OCI-LY7 (cell line): ENCODE measurements at regions not wholly inside any gene's neighbourhood (a gene's known extent, or its start where the extent isn't known, plus 50 kb on each side); places are given as distances from the start of the nearest gene placed in this dataset.

Experiments
- BruUV-seq: library from RNA; stranded (reverse); fragments of 400-500 nt; replicated peaks from 2 replicates; lab custom pipeline; 2021; lab: Mats Ljungman, UMichigan
- CTCF ChIA-PET: fragments of 300-600 bp; sonication (Branson Sonifier 250); formaldehyde crosslinking; loops from one replicate; lab custom pipeline; 2022; ENCODE audit warnings: antibody characterized with exemption; ENCODE audit not compliant: unreplicated experiment; lab: Charles Lee
- POLR2A ChIA-PET: fragments of 300-600 bp; sonication (Branson Sonifier 250); formaldehyde crosslinking; loops from one replicate; lab custom pipeline; 2022; ENCODE audit warnings: antibody characterized with exemption; lab: Charles Lee
- DNase-seq: peaks from one replicate; pipeline ENCODE4 v3.0.0-alpha.2; 2015; ENCODE audit warnings: low spot score
- H2AFZ ChIP-seq: fragments of 200-600 bp; sonication (generic), shearing (Covaris generic); 2 replicates; pipeline ENCODE4 v1.6.1; 2014; ENCODE audit warnings: mild to moderate bottlenecking, antibody characterized with exemption, low read length, moderate library complexity
- H3K27ac ChIP-seq: fragments of 200-600 bp; sonication (generic); 2 replicates; pipeline ENCODE4 v1.5.1; 2014; ENCODE audit warnings: mixed run types, low read depth, mild to moderate bottlenecking, moderate library complexity, low read length, inconsistent platforms; ENCODE audit not compliant: poor library complexity, severe bottlenecking
- H3K36me3 ChIP-seq: fragments of 200-600 bp; sonication (generic); 2 replicates; pipeline ENCODE4 v1.6.1; 2014; ENCODE audit warnings: mild to moderate bottlenecking, antibody characterized with exemption, low read length, moderate library complexity, mixed read lengths; ENCODE audit not compliant: insufficient read depth
- H3K4me1 ChIP-seq: fragments of 200-600 bp; sonication (generic); 2 replicates; pipeline ENCODE4 v1.5.1; 2014; ENCODE audit warnings: mild to moderate bottlenecking, low read length; ENCODE audit not compliant: insufficient read depth, poor library complexity, severe bottlenecking
- H3K4me2 ChIP-seq: fragments of 200-600 bp; sonication (generic); 2 replicates; pipeline ENCODE4 v1.6.1; 2014; ENCODE audit warnings: mild to moderate bottlenecking, low read length
- H3K4me3 ChIP-seq: fragments of 200-600 bp; sonication (generic); 2 replicates; pipeline ENCODE4 v1.5.1; 2014; ENCODE audit warnings: mild to moderate bottlenecking, low read depth, low read length; ENCODE audit not compliant: poor library complexity, severe bottlenecking
- H3K79me2 ChIP-seq: fragments of 200-600 bp; sonication (generic); 2 replicates; pipeline ENCODE4 v1.6.1; 2016; ENCODE audit warnings: low read depth, mild to moderate bottlenecking, low read length, moderate library complexity, mixed read lengths; ENCODE audit not compliant: insufficient read depth
- H3K9me2 ChIP-seq: fragments of 200-600 bp; sonication (generic); 2 replicates; pipeline ENCODE4 v1.6.1; 2016; ENCODE audit warnings: mild to moderate bottlenecking, low read length, mixed read lengths; ENCODE audit not compliant: insufficient read depth
- H3K9me3 ChIP-seq: fragments of 200-600 bp; sonication (generic); 2 replicates; pipeline ENCODE4 v1.6.1; 2014; ENCODE audit warnings: mild to moderate bottlenecking, mixed run types, low read length, mixed read lengths
- H4K20me1 ChIP-seq: fragments of 200-600 bp; sonication (generic); 2 replicates; pipeline ENCODE4 v1.6.1; 2014; ENCODE audit warnings: mild to moderate bottlenecking, antibody characterized with exemption, low read length, moderate library complexity, mixed read lengths; ENCODE audit not compliant: insufficient read depth
- CTCF ChIP-seq: fragments of 200-600 bp; sonication (generic); conservative IDR thresholded peaks from 2 replicates; pipeline ENCODE4 v1.5.1; 2014; ENCODE audit warnings: mild to moderate bottlenecking, antibody characterized with exemption, low read length, moderate library complexity, mixed read lengths
- EZH2phosphoT487 ChIP-seq: fragments of 200-600 bp; sonication (generic); IDR thresholded peaks from 2 replicates; pipeline ENCODE4 v1.6.1; 2018; ENCODE audit warnings: low read depth, borderline replicate concordance, mild to moderate bottlenecking, mixed run types, antibody characterized with exemption, low read length, moderate library complexity, mixed read lengths
- intact Hi-C: fragments of 100-400 bp; cut with micrococcal nuclease; formaldehyde crosslinking; loops from one replicate; pipeline ENCODE4 v1.10.0; 2022; ENCODE audit not compliant: unreplicated experiment

GRCh38 chr2:59997371-59997770 lies 556.1 kb downstream of the BCL11A start:
- CTCF ChIA-PET = no interaction called here
- POLR2A ChIA-PET = interaction anchor here (1.0 kb wide), 1 partner anchor 44 kb away, joined by 3 read pairs; no protein-coding TSS in a partner anchor
- intact Hi-C loops = no loop called here
- H2AFZ ChIP-seq = no peak overlapping the region
- no peak for TF ChIP-seq EZH2phosphoT487
- TF ChIP-seq CTCF = no peak
- peaks cover 4% of the 10 kb centered on the region for H3K4me1 ChIP-seq
- no peaks in the 10 kb centered on the region for H3K9me2 ChIP-seq
- H3K79me2 ChIP-seq = no peaks in the 10 kb centered on the region
- H3K36me3 ChIP-seq = no peaks in the 10 kb centered on the region
- no TSS peak for BruUV-seq
- no peaks in the 10 kb centered on the region for H3K9me3 ChIP-seq
- H4K20me1 ChIP-seq = no peaks in the 10 kb centered on the region
- no peak overlapping the region for H3K27ac ChIP-seq
- H3K4me2 ChIP-seq = no peak overlapping the region
- no peak overlapping the region for H3K4me3 ChIP-seq
- DNase-seq = no peak

GRCh38 chr2:59996855-59997254 lies 556.6 kb downstream of the BCL11A start:
- Histone ChIP-seq H3K27ac (no peak overlapping the region), H3K79me2 (no peaks in the 10 kb centered on the region), H3K4me1 (peaks cover 4% of the 10 kb centered on the region), H3K9me3 (no peaks in the 10 kb centered on the region), H3K4me3 (no peak overlapping the region), H3K9me2 (no peaks in the 10 kb centered on the region), H3K36me3 (no peaks in the 10 kb centered on the region), H3K4me2 (no peak overlapping the region), H2AFZ (no peak overlapping the region), H4K20me1 (no peaks in the 10 kb centered on the region)
- no peak for TF ChIP-seq EZH2phosphoT487
- TF ChIP-seq CTCF = no peak
- intact Hi-C loops = no loop called here
- POLR2A ChIA-PET = no interaction called here
- CTCF ChIA-PET = no interaction called here
- DNase-seq = no peak
- no TSS peak for BruUV-seq

GRCh38 chr2:59993726-59994125 lies 559.7 kb downstream of the BCL11A start:
- no peaks in the 10 kb centered on the region for H3K79me2 ChIP-seq
- H4K20me1 ChIP-seq = no peaks in the 10 kb centered on the region
- no peak overlapping the region for H3K4me3 ChIP-seq
- CTCF ChIA-PET = no interaction called here
- no TSS peak for BruUV-seq
- intact Hi-C loops = no loop called here
- peaks cover 4% of the 10 kb centered on the region for H3K4me1 ChIP-seq
- no peak overlapping the region for H3K4me2 ChIP-seq
- no peak for DNase-seq
- POLR2A ChIA-PET = interaction anchor here (1.2 kb wide), 1 partner anchor 49 kb away, joined by 3 read pairs; no protein-coding TSS in a partner anchor
- no peaks in the 10 kb centered on the region for H3K9me2 ChIP-seq
- TF ChIP-seq EZH2phosphoT487 (no peak), CTCF (no peak)
- H3K27ac ChIP-seq = no peak overlapping the region
- no peak overlapping the region for H2AFZ ChIP-seq
- no peaks in the 10 kb centered on the region for H3K36me3 ChIP-seq
- H3K9me3 ChIP-seq = no peaks in the 10 kb centered on the region
